HEK293T (cell line): ENCODE measurements at regions not wholly inside any gene's neighbourhood (a gene's known extent, or its start where the extent isn't known, plus 50 kb on each side); places are given as distances from the start of the nearest gene placed in this dataset.

ENCODE experiments used
- CTCF ChIA-PET: fragments of 350-600 bp; formaldehyde crosslinking; extraction: SDS; loops from one replicate; lab custom pipeline; 2021; ENCODE audit warnings: antibody characterized with exemption, inconsistent platforms; lab: Yijun Ruan, JAX
- POLR2A ChIA-PET: fragments of 350-600 bp; formaldehyde crosslinking; extraction: SDS; loops from one replicate; lab custom pipeline; 2020; ENCODE audit warnings: antibody characterized with exemption, inconsistent platforms; lab: Yijun Ruan, JAX
- DNase-seq: peaks from one replicate; pipeline ENCODE4 v3.0.0; 2012; ENCODE audit warnings: mixed read lengths; ENCODE audit errors: extremely low spot score
- ARNT ChIP-seq: fragments of 450-650 bp; IDR thresholded peaks from 2 replicates; pipeline ENCODE4 v1.6.1; 2017; ENCODE audit warnings: mild to moderate bottlenecking
- BHLHE40 ChIP-seq: fragments of 450-650 bp; IDR thresholded peaks from 2 replicates; pipeline ENCODE4 v1.6.1; 2016; ENCODE audit warnings: mild to moderate bottlenecking, moderate library complexity, borderline replicate concordance
- CTBP1 ChIP-seq: fragments of 450-650 bp; IDR thresholded peaks from 2 replicates; pipeline ENCODE4 v1.6.1; 2016; ENCODE audit warnings: borderline replicate concordance
- ELF4 ChIP-seq: fragments of 450-650 bp; IDR thresholded peaks from 2 replicates; pipeline ENCODE4 v1.6.1; 2017; ENCODE audit warnings: antibody characterized with exemption
- FOXA1 ChIP-seq: fragments of 450-650 bp; IDR thresholded peaks from 2 replicates; pipeline ENCODE4 v1.6.1; 2016; ENCODE audit warnings: mild to moderate bottlenecking
- FOXK2 ChIP-seq: fragments of 450-650 bp; IDR thresholded peaks from 2 replicates; pipeline ENCODE4 v1.6.1; 2016; ENCODE audit warnings: mild to moderate bottlenecking
- FOXM1 ChIP-seq: fragments of 450-650 bp; IDR thresholded peaks from 2 replicates; pipeline ENCODE4 v1.6.1; 2017; ENCODE audit warnings: mild to moderate bottlenecking, borderline replicate concordance
- HDGF ChIP-seq: fragments of 450-650 bp; IDR thresholded peaks from 2 replicates; pipeline ENCODE4 v1.6.1; 2017; ENCODE audit warnings: antibody characterized with exemption, borderline replicate concordance
- L3MBTL2 ChIP-seq: fragments of 450-650 bp; conservative IDR thresholded peaks from 2 replicates; pipeline ENCODE4 v1.6.1; 2016; ENCODE audit warnings: mild to moderate bottlenecking
- LEF1 ChIP-seq: fragments of 450-650 bp; IDR thresholded peaks from 2 replicates; pipeline ENCODE4 v1.6.1; 2017; ENCODE audit warnings: mild to moderate bottlenecking, borderline replicate concordance
- NFRKB ChIP-seq: fragments of 450-650 bp; IDR thresholded peaks from 2 replicates; pipeline ENCODE4 v1.6.1; 2016; ENCODE audit warnings: mild to moderate bottlenecking, moderate library complexity
- SP1 ChIP-seq: fragments of 450-650 bp; IDR thresholded peaks from 2 replicates; pipeline ENCODE4 v1.6.1; 2017
- SUZ12 ChIP-seq: fragments of 450-650 bp; IDR thresholded peaks from 2 replicates; pipeline ENCODE4 v1.6.1; 2016; ENCODE audit warnings: mild to moderate bottlenecking
- TARDBP ChIP-seq: fragments of 450-650 bp; IDR thresholded peaks from 2 replicates; pipeline ENCODE4 v1.6.1; 2016
- ZNF384 ChIP-seq: fragments of 450-650 bp; IDR thresholded peaks from 2 replicates; pipeline ENCODE4 v1.6.1; 2016
- TF ChIP-seq, protein P1 (sequence below): fragments of 450-650 bp; IDR thresholded peaks from 2 replicates; pipeline ENCODE4 v1.6.1; 2016

GRCh38 chrX:39896951-39897740 is 200.6 kb downstream of the BCOR start:
- CTCF ChIA-PET = interaction anchor here (0.7 kb wide), 1 partner anchor 153 kb away, joined by 3 read pairs; no protein-coding TSS in a partner anchor
- POLR2A ChIA-PET = no interaction called here
- TF ChIP-seq CTBP1 (no peak), SUZ12 (no peak)
- TF ChIP-seq, protein P1, sequence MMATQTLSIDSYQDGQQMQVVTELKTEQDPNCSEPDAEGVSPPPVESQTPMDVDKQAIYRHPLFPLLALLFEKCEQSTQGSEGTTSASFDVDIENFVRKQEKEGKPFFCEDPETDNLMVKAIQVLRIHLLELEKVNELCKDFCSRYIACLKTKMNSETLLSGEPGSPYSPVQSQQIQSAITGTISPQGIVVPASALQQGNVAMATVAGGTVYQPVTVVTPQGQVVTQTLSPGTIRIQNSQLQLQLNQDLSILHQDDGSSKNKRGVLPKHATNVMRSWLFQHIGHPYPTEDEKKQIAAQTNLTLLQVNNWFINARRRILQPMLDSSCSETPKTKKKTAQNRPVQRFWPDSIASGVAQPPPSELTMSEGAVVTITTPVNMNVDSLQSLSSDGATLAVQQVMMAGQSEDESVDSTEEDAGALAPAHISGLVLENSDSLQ = no peak
- DNase-seq = peak; percentile 30

GRCh38 chrX:39897741-39898097 is 200.0 kb downstream of the BCOR start:
- ChIA-PET CTCF (interaction anchor here (0.7 kb wide), 1 partner anchor 154 kb away, joined by 3 read pairs; no protein-coding TSS in a partner anchor), POLR2A (no interaction called here)
- DNase-seq = no peak
- TF ChIP-seq ARNT = no peak
- TF ChIP-seq NFRKB = no peak
- no peak for TF ChIP-seq L3MBTL2
- TF ChIP-seq ZNF384 = no peak
- TF ChIP-seq SUZ12 = no peak
- TF ChIP-seq BHLHE40 = no peak
- no peak for TF ChIP-seq LEF1
- no peak for TF ChIP-seq FOXM1
- no peak for TF ChIP-seq CTBP1
- TF ChIP-seq, protein P1 = no peak
- TF ChIP-seq TARDBP = no peak
- no peak for TF ChIP-seq HDGF
- no peak for TF ChIP-seq FOXK2

- CTCF ChIA-PET = interaction anchor here (0.7 kb wide), 1 partner anchor 154 kb away, joined by 3 read pairs; no protein-coding TSS in a partner anchor
- TF ChIP-seq SUZ12 (no peak), ARNT (no peak), CTBP1 (no peak), ELF4 (no peak)
- POLR2A ChIA-PET = no interaction called here
- DNase-seq = no peak
These were observed 199.6 kb downstream of the BCOR start for GRCh38 chrX:39898147-39898546.

- no peak for DNase-seq
- ChIA-PET POLR2A (no interaction called here), CTCF (no interaction called here)
- TF ChIP-seq L3MBTL2 (no peak), SUZ12 (no peak), NFRKB (no peak), SP1 (no peak), ZNF384 (no peak), FOXK2 (no peak), ARNT (no peak), HDGF (no peak), ELF4 (no peak), LEF1 (no peak), CTBP1 (no peak), FOXA1 (no peak), BHLHE40 (no peak), FOXM1 (no peak), TARDBP (no peak)
- TF ChIP-seq, protein P1 = no peak
These were observed 198.7 kb downstream of the BCOR start for GRCh38 chrX:39899059-39899458.

GRCh38 chrX:39899856-39900776 is 197.6 kb downstream of the BCOR start:
- TF ChIP-seq SUZ12 = no peak
- TF ChIP-seq LEF1 = no peak
- TF ChIP-seq SP1 = no peak
- no peak for TF ChIP-seq NFRKB
- TF ChIP-seq, protein P1 = no peak
- no peak for TF ChIP-seq BHLHE40
- no peak for TF ChIP-seq FOXM1
- TF ChIP-seq FOXA1 = no peak
- no peak for TF ChIP-seq FOXK2
- TF ChIP-seq TARDBP = no peak
- TF ChIP-seq L3MBTL2 = no peak
- no peak for DNase-seq
- ChIA-PET CTCF (no interaction called here), POLR2A (interaction anchor here (1.2 kb wide), 2 partner anchors 47 to 113 kb away, joined by 3 to 4 read pairs; no protein-coding TSS in a partner anchor)
